ENCODE measurements at regions not wholly inside any gene's neighbourhood (a gene's known extent, or its start where the extent isn't known, plus 50 kb on each side); places are given as distances from the start of the nearest gene placed in this dataset.

DNA sequence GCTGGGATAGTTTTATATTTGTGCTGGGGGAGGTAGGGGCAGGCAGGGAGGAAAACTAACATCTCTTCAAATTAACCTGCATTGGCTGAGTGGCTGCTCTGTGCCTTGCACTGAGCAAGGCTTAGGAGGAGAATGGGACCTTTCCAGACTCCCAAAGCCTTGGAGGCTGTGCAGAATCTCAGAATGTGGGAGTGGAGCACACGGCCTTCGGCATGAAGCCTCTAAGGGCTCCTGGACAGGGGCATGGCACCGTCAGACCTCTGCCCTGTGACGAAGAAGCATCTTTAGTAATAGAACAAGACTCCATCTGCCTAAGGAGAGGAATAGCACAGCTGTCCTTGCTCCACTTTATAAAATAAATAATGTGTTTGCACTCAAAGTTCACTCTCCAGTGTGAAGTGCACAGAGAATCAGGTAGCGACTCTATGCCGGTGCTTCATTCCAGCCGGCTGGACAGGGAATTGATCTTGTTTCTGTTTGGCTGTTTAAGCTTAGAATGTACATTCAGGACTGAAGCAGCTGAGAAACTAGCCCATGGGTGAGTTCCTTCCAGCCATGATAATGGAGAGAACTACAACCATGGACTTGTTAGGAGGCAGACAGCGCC lies 228.5 kb upstream of the ADAMTS9 start:
- TF ChIP-seq, protein P1, sequence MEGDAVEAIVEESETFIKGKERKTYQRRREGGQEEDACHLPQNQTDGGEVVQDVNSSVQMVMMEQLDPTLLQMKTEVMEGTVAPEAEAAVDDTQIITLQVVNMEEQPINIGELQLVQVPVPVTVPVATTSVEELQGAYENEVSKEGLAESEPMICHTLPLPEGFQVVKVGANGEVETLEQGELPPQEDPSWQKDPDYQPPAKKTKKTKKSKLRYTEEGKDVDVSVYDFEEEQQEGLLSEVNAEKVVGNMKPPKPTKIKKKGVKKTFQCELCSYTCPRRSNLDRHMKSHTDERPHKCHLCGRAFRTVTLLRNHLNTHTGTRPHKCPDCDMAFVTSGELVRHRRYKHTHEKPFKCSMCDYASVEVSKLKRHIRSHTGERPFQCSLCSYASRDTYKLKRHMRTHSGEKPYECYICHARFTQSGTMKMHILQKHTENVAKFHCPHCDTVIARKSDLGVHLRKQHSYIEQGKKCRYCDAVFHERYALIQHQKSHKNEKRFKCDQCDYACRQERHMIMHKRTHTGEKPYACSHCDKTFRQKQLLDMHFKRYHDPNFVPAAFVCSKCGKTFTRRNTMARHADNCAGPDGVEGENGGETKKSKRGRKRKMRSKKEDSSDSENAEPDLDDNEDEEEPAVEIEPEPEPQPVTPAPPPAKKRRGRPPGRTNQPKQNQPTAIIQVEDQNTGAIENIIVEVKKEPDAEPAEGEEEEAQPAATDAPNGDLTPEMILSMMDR (conservative IDR thresholded peaks at IDR 0.05; ENCODE audit: low read depth in 2 of 2), result no peak
- TF ChIP-seq EZH2phosphoT487 (IDR thresholded peaks at IDR 0.05; ENCODE audit: unreplicated experiment), result no peak
- TF ChIP-seq, protein P2, sequence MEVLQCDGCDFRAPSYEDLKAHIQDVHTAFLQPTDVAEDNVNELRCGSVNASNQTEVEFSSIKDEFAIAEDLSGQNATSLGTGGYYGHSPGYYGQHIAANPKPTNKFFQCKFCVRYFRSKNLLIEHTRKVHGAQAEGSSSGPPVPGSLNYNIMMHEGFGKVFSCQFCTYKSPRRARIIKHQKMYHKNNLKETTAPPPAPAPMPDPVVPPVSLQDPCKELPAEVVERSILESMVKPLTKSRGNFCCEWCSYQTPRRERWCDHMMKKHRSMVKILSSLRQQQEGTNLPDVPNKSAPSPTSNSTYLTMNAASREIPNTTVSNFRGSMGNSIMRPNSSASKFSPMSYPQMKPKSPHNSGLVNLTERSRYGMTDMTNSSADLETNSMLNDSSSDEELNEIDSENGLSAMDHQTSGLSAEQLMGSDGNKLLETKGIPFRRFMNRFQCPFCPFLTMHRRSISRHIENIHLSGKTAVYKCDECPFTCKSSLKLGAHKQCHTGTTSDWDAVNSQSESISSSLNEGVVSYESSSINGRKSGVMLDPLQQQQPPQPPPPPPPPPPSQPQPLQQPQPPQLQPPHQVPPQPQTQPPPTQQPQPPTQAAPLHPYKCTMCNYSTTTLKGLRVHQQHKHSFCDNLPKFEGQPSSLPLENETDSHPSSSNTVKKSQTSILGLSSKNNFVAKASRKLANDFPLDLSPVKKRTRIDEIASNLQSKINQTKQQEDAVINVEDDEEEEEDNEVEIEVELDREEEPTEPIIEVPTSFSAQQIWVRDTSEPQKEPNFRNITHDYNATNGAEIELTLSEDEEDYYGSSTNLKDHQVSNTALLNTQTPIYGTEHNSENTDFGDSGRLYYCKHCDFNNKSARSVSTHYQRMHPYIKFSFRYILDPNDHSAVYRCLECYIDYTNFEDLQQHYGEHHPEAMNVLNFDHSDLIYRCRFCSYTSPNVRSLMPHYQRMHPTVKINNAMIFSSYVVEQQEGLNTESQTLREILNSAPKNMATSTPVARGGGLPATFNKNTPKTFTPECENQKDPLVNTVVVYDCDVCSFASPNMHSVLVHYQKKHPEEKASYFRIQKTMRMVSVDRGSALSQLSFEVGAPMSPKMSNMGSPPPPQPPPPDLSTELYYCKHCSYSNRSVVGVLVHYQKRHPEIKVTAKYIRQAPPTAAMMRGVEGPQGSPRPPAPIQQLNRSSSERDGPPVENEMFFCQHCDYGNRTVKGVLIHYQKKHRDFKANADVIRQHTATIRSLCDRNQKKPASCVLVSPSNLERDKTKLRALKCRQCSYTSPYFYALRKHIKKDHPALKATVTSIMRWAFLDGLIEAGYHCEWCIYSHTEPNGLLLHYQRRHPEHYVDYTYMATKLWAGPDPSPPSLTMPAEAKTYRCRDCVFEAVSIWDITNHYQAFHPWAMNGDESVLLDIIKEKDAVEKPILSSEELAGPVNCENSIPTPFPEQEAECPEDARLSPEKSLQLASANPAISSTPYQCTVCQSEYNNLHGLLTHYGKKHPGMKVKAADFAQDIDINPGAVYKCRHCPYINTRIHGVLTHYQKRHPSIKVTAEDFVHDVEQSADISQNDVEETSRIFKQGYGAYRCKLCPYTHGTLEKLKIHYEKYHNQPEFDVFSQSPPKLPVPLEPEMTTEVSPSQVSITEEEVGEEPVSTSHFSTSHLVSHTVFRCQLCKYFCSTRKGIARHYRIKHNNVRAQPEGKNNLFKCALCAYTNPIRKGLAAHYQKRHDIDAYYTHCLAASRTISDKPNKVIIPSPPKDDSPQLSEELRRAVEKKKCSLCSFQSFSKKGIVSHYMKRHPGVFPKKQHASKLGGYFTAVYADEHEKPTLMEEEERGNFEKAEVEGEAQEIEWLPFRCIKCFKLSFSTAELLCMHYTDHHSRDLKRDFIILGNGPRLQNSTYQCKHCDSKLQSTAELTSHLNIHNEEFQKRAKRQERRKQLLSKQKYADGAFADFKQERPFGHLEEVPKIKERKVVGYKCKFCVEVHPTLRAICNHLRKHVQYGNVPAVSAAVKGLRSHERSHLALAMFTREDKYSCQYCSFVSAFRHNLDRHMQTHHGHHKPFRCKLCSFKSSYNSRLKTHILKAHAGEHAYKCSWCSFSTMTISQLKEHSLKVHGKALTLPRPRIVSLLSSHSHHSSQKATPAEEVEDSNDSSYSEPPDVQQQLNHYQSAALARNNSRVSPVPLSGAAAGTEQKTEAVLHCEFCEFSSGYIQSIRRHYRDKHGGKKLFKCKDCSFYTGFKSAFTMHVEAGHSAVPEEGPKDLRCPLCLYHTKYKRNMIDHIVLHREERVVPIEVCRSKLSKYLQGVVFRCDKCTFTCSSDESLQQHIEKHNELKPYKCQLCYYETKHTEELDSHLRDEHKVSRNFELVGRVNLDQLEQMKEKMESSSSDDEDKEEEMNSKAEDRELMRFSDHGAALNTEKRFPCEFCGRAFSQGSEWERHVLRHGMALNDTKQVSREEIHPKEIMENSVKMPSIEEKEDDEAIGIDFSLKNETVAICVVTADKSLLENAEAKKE (CRISPR knock-in tag; IDR thresholded peaks at IDR 0.05), result no peak
- TF ChIP-seq POLR2AphosphoS5 (IDR thresholded peaks at IDR 0.05; ENCODE audit: low read depth), result no peak
- TF ChIP-seq JUNB (IDR thresholded peaks at IDR 0.05; ENCODE audit: unreplicated experiment), result no peak
- TF ChIP-seq NANOG (IDR thresholded peaks at IDR 0.05; ENCODE audit: borderline replicate concordance), result no peak
- no peak for TF ChIP-seq CREB1 (CRISPR knock-in tag; IDR thresholded peaks at IDR 0.05; ENCODE audit: low read depth)
- TF ChIP-seq, protein P3, sequence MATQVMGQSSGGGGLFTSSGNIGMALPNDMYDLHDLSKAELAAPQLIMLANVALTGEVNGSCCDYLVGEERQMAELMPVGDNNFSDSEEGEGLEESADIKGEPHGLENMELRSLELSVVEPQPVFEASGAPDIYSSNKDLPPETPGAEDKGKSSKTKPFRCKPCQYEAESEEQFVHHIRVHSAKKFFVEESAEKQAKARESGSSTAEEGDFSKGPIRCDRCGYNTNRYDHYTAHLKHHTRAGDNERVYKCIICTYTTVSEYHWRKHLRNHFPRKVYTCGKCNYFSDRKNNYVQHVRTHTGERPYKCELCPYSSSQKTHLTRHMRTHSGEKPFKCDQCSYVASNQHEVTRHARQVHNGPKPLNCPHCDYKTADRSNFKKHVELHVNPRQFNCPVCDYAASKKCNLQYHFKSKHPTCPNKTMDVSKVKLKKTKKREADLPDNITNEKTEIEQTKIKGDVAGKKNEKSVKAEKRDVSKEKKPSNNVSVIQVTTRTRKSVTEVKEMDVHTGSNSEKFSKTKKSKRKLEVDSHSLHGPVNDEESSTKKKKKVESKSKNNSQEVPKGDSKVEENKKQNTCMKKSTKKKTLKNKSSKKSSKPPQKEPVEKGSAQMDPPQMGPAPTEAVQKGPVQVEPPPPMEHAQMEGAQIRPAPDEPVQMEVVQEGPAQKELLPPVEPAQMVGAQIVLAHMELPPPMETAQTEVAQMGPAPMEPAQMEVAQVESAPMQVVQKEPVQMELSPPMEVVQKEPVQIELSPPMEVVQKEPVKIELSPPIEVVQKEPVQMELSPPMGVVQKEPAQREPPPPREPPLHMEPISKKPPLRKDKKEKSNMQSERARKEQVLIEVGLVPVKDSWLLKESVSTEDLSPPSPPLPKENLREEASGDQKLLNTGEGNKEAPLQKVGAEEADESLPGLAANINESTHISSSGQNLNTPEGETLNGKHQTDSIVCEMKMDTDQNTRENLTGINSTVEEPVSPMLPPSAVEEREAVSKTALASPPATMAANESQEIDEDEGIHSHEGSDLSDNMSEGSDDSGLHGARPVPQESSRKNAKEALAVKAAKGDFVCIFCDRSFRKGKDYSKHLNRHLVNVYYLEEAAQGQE (IDR thresholded peaks at IDR 0.05; ENCODE audit: unreplicated experiment), result no peak
- no peak for TF ChIP-seq STAT1 (IDR thresholded peaks at IDR 0.05; ENCODE audit: unreplicated experiment)
- no peak for TF ChIP-seq EZH2 (IDR thresholded peaks at IDR 0.05; ENCODE audit: low read depth, unreplicated experiment)
